Left lung (tissue), 4 donors: ENCODE measurements at regions not wholly inside any gene's neighbourhood (a gene's known extent, or its start where the extent isn't known, plus 50 kb on each side); places are given as distances from the start of the nearest gene placed in this dataset.

Experiments
- ATAC-seq: fragments of 200-7000 bp; cut with Tn5 transposase; one replicate; pipeline ENCODE4 v1.9.1; 2020; ENCODE audit warnings: moderate library complexity
- DNase-seq, 4 donors: peaks; one replicate each; pipeline ENCODE4 v3.0.0-alpha.2; 2013 to 2020
- H3K27ac ChIP-seq, 2 donors: fragments of 200-600 bp; sonication (generic) in 1 of 2; one replicate each; pipeline versions ENCODE4 v1.5.0 to v1.8.0; 2020 to 2021
- H3K27me3 ChIP-seq, 2 donors: fragments of 200-600 bp; sonication (generic) in 1 of 2; one replicate each; pipeline versions ENCODE4 v1.5.0 to v1.8.0; 2020 to 2021
- H3K36me3 ChIP-seq, 2 donors: fragments of 200-600 bp; sonication (generic) in 1 of 2; one replicate each; pipeline versions ENCODE4 v1.5.0 to v1.8.0; 2020 to 2021
- H3K4me1 ChIP-seq, 2 donors: fragments of 200-600 bp; one replicate each; pipeline ENCODE4 v1.8.0; 2021
- H3K4me3 ChIP-seq, 2 donors: fragments of 200-600 bp; sonication (generic) in 1 of 2; one replicate each; pipeline versions ENCODE4 v1.5.0 to v1.8.0; 2020 to 2021; ENCODE audit warnings: mild to moderate bottlenecking in 1 of 2
- H3K9me3 ChIP-seq, 2 donors: fragments of 200-600 bp; sonication (generic) in 1 of 2; one replicate each; pipeline versions ENCODE4 v1.5.0 to v1.8.0; 2020 to 2021
- intact Hi-C, 2 donors: fragments of 100-400 bp; cut with DNase I; formaldehyde crosslinking; loops; one replicate each; pipeline versions ENCODE4 v1.11.2 to v1.14.2; 2022
- TF ChIP-seq, protein P1 (sequence below), 2 donors: fragments of 200-600 bp; sonication (generic) in 1 of 2; IDR thresholded peaks; one replicate each; pipeline versions ENCODE4 v1.5.0 to v1.8.0; 2021; ENCODE audit warnings: antibody characterized with exemption in 2 of 2
- donor health status: DM: no; HTN: yes; CAD: no.
- donor health status: DM: no; HTN: no; CAD: no.

GRCh38 chr10:105538874-105539273 is 897.8 kb downstream of the SORCS3 start:
- DNase-seq (peak in 1 of 4 donors; percentile 4), ATAC-seq (no peak)
- TF ChIP-seq, protein P1, sequence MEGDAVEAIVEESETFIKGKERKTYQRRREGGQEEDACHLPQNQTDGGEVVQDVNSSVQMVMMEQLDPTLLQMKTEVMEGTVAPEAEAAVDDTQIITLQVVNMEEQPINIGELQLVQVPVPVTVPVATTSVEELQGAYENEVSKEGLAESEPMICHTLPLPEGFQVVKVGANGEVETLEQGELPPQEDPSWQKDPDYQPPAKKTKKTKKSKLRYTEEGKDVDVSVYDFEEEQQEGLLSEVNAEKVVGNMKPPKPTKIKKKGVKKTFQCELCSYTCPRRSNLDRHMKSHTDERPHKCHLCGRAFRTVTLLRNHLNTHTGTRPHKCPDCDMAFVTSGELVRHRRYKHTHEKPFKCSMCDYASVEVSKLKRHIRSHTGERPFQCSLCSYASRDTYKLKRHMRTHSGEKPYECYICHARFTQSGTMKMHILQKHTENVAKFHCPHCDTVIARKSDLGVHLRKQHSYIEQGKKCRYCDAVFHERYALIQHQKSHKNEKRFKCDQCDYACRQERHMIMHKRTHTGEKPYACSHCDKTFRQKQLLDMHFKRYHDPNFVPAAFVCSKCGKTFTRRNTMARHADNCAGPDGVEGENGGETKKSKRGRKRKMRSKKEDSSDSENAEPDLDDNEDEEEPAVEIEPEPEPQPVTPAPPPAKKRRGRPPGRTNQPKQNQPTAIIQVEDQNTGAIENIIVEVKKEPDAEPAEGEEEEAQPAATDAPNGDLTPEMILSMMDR (IDR thresholded peaks at IDR 0.05) = no peak
- H3K4me3 ChIP-seq = no peak overlapping the region
- no peaks in the 10 kb centered on the region for H3K27me3 ChIP-seq
- intact Hi-C loops = no loop called here
- no peaks in the 10 kb centered on the region for H3K4me1 ChIP-seq
- no peak overlapping the region for H3K27ac ChIP-seq
- no peaks in the 10 kb centered on the region for H3K9me3 ChIP-seq
- no peaks in the 10 kb centered on the region for H3K36me3 ChIP-seq

- TF ChIP-seq, protein P1 (IDR thresholded peaks at IDR 0.05) = no peak
- peaks cover 0 to 13% of the 10 kb centered on the region in 2 donors for H3K9me3 ChIP-seq
- H3K36me3 ChIP-seq = no peaks in the 10 kb centered on the region
- DNase-seq (peak in 1 of 4 donors; percentile 3), ATAC-seq (no peak)
- H3K27ac ChIP-seq = no peak overlapping the region
- no peak overlapping the region for H3K4me3 ChIP-seq
- H3K4me1 ChIP-seq = no peaks in the 10 kb centered on the region
- H3K27me3 ChIP-seq = no peaks in the 10 kb centered on the region
- intact Hi-C loops = no loop called here
Observed at GRCh38 chr10:105535478-105535877, 894.4 kb downstream of the SORCS3 start.

DNA sequence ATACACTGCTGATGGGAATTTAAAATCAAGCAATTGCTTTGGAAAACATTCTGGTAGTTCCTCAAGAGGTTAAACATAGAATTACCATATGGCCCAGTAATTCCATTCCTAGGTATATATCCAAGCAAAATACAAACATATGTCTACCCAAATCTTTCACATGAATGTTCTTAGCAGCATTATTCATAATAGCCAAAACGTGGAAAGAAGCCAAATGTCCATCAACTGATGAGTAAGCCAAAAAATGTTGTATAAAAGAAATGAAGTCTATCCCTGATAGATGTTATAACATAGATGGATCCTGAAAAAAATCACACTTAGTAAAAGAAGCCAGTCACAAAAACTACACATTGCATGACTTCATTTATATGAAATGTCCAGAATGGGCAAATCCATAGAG is 893.0 kb downstream of the SORCS3 start:
- Histone ChIP-seq H3K36me3 (no peaks in the 10 kb centered on the region), H3K27ac (no peak overlapping the region), H3K4me3 (no peak overlapping the region), H3K9me3 (peaks cover 0 to 13% of the 10 kb centered on the region in 2 donors), H3K4me1 (no peaks in the 10 kb centered on the region), H3K27me3 (no peaks in the 10 kb centered on the region)
- intact Hi-C loops = no loop called here
- no peak for ATAC-seq
- TF ChIP-seq, protein P1 (IDR thresholded peaks at IDR 0.05) = no peak
- no peak for DNase-seq

DNA sequence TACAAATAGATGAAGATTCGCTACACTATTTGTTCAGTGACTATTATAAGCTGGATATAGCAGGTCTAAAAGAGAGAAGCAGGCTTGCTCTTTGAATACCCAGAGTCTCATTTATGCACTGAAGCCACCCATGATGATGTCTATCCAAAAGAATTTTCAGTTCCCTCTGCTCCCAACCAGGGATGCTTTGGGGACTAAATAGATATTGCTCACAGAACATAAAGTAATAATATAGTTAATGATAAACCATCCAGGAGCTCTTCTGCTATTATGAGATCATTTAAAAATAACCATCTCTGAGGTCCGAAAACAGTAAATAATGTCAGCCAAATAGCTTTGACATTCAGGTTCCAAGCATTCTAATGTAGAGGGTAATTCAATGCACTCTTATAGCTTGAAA is 875.4 kb downstream of the SORCS3 start:
- DNase-seq = no peak
- intact Hi-C loops = no loop called here
- H3K36me3 ChIP-seq = no peaks in the 10 kb centered on the region
- H3K4me3 ChIP-seq = no peak overlapping the region
- no peak overlapping the region for H3K27ac ChIP-seq
- no peaks in the 10 kb centered on the region for H3K9me3 ChIP-seq
- no peaks in the 10 kb centered on the region for H3K4me1 ChIP-seq
- H3K27me3 ChIP-seq = no peaks in the 10 kb centered on the region
- no peak for ATAC-seq
- TF ChIP-seq, protein P1 (IDR thresholded peaks at IDR 0.05) = no peak

DNA sequence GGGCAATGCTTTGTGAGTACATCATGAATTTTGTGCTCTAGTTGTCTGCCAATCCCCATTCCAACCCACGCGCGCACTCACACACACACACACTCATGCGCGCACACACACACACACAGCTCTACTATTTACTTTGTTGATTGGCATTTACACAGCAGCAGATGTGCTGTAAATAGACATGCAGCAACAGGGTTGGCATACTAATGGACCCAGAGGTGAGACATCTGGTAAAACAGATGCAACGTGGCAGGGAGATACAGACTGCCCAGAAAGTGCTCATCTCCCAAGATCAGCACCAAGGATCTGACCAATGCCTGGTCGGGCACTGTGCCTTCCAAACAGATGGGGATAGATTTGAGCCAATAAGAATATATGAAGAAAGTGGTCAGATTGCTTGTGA is 873.0 kb downstream of the SORCS3 start:
- DNase-seq = peak in 1 of 4 donors; percentile 32
- Histone ChIP-seq H3K27me3 (no peaks in the 10 kb centered on the region), H3K4me1 (no peaks in the 10 kb centered on the region), H3K9me3 (no peaks in the 10 kb centered on the region), H3K27ac (no peak overlapping the region), H3K36me3 (no peaks in the 10 kb centered on the region), H3K4me3 (no peak overlapping the region)
- intact Hi-C loops = no loop called here
- no peak for ATAC-seq
- TF ChIP-seq, protein P1 (IDR thresholded peaks at IDR 0.05) = no peak
